Muscle of leg (tissue), 3 donors: ENCODE measurements at regions not wholly inside any gene's neighbourhood (a gene's known extent, or its start where the extent isn't known, plus 50 kb on each side); places are given as distances from the start of the nearest gene placed in this dataset.
"Not testable (repeated sequence)": the region's sequence is repeated elsewhere in the genome, so short reads cannot be mapped to it uniquely, and the experiment has no call there.

ENCODE experiments used
- DNase-seq: peaks from one replicate; pipeline ENCODE4 v3.0.0; 2013
- H3K27ac ChIP-seq: one replicate; pipeline ENCODE4 v1.5.1; 2013; ENCODE audit warnings: mild to moderate bottlenecking, low read length, control low read depth
- H3K27me3 ChIP-seq: one replicate; pipeline ENCODE4 v1.6.1; 2013; ENCODE audit warnings: low read length; ENCODE audit not compliant: control insufficient read depth, insufficient read depth
- H3K36me3 ChIP-seq: one replicate; pipeline ENCODE4 v1.6.1; 2013; ENCODE audit warnings: low read length; ENCODE audit not compliant: control insufficient read depth, insufficient read depth
- H3K4me1 ChIP-seq: one replicate; pipeline ENCODE4 v1.6.1; 2013; ENCODE audit warnings: low read length; ENCODE audit not compliant: control insufficient read depth, insufficient read depth
- H3K4me3 ChIP-seq: one replicate; pipeline ENCODE4 v1.5.1; 2013; ENCODE audit warnings: low read length, control low read depth
- H3K9me3 ChIP-seq: replicated peaks from 2 replicates; pipeline ENCODE4 v1.6.1; 2013; ENCODE audit warnings: low read depth, low read length; ENCODE audit not compliant: control insufficient read depth
- WGBS: methylation state at CpG from one replicate; pipeline ENCODE4 v1.1.5; 2013; ENCODE audit warnings: missing lambda C conversion rate; ENCODE audit not compliant: insufficient coverage; 5-methylcytosine and 5-hydroxymethylcytosine counted together

DNA sequence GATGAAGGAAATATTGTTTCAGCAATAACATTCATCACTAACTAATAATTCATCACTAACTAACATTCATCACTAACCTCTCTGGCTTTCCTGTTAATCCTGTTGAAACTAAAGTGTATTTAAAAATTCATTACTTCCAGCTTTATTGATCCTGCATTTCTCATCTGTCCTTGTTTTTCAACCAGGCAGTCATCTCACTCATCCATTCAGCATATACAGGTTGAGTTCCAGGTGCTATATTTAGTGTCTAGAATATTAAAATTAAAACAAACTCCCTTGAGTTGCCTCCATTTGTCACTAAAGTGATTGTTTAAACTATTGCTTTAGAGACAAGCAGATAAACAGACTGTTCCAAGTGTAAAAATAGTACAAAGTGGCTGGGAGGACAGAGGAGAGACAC is 58.1 kb downstream of the ATXN7L3B start:
- H3K36me3 ChIP-seq, result no peaks in the 10 kb centered on the region
- H3K27ac ChIP-seq, result no peak overlapping the region
- DNase-seq, result no peak
- H3K4me1 ChIP-seq, result no peaks in the 10 kb centered on the region
- H3K9me3 ChIP-seq, result no peaks in the 10 kb centered on the region
- no peak overlapping the region for H3K4me3 ChIP-seq
- no peaks in the 10 kb centered on the region for H3K27me3 ChIP-seq

DNA sequence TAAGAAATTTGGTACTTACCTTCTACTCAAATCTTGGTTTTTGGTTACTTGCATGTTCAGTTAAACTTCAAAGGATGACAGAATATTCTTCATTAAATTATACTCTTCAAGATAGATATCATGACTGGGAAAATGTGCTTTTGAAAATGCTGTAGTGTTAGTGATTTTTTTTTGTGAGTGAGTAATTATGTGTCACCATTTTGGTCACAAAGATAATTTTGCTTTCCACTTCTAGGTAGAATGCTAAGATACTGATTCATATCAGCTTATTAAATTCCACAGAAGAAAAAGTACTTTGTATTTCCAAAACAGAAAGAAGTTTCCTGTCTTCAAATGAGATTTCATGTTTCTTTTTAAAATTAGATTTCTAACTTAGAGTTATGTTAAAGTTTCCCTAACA is 61.2 kb downstream of the ATXN7L3B start:
- DNase-seq, result no peak
- Histone ChIP-seq H3K27me3 (no peaks in the 10 kb centered on the region), H3K27ac (no peak overlapping the region), H3K4me1 (no peaks in the 10 kb centered on the region), H3K9me3 (no peaks in the 10 kb centered on the region), H3K4me3 (no peak overlapping the region), H3K36me3 (no peaks in the 10 kb centered on the region)

DNA sequence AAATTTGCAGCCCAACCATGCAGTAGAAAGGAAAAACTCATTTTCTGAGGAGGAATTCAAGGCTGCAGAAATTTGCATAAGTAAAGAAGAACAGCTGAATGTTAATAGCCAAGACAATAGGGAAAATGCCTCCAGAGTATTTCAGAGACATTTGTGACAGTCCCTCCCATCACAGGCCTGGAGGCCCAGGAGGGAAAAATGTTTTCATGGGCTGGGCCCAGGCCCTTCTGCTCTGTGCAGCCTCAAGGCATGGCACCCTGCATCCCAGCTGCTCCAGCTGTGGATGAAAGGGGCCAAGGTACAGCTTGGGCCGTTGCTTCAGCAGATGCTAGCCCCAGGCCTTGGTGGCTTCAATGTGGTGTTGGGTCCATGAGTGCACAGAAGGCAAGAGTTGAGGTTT is 62.3 kb downstream of the ATXN7L3B start:
- Histone ChIP-seq H3K9me3 (no peaks in the 10 kb centered on the region), H3K27me3 (no peaks in the 10 kb centered on the region), H3K4me1 (no peaks in the 10 kb centered on the region), H3K36me3 (no peaks in the 10 kb centered on the region), H3K4me3 (no peak overlapping the region), H3K27ac (no peak overlapping the region)
- WGBS, result 31% methylated on average over 1 of the region's 1 CpG
- DNase-seq, result no peak

DNA sequence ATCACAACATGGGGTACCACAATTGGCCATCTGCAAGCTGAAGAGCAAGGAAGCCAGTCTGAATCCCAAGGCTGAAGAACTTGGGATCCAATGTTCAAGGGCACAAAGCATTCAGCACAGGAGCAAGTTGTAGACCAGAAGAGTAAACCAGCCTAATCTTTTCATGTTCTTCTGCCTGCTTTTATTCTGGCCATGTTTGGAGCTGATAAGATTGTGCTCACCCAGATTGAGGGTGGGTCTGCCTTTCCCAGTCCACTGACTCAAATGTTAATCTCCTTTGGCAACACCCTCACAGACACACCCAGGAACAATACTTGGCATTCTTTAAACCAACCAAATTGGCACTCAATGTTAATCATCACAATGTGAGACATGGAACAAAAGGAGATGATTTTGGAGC is 63.2 kb downstream of the ATXN7L3B start:
- DNase-seq, H3K36me3 ChIP-seq, H3K27me3 ChIP-seq, H3K4me3 ChIP-seq, H3K9me3 ChIP-seq, H3K27ac ChIP-seq, H3K4me1 ChIP-seq: not testable (repeated sequence)

DNA sequence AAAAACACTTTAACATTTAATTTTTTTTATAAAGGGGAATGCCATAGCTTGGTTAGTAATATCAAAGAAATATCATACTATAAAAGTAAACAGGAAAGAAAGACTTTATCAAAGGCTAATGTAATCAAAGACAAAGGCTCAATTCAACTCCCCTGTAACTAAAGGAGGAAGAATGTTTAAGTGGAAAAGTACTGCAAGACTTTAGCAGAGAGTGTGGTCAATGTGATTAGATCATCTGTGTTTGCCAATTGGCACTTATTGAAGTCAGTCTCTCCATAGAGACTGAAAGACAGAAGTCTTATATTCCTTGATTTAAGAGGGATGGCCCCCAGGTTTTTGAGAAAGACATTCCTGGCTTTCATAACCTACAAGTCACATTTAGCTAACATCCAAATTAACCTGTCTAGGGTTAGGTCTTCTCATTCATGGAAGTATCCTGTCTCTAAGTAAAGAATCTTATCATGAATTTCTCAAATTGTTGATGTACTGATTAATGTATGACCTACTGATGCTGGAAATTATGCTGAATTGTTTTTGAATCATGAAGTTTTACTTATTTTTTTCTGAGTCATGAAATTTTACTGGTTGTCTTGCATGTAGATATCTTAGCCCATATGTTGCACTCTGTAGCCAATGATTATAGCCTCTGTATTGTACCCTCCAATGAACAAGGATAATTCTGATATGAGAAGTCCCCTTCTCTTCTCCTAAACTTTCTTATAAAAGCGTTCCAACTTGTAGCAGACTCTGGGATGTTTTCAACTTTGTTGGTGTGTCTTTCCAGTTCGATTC is 65.4 kb downstream of the ATXN7L3B start:
- no CpG with 5 or more reads among the region's 2 CpGs for WGBS
- H3K27ac ChIP-seq, result no peak overlapping the region
- no peaks in the 10 kb centered on the region for H3K36me3 ChIP-seq
- DNase-seq, result no peak
- H3K9me3 ChIP-seq, result no peaks in the 10 kb centered on the region
- no peak overlapping the region for H3K4me3 ChIP-seq
- no peaks in the 10 kb centered on the region for H3K4me1 ChIP-seq
- no peaks in the 10 kb centered on the region for H3K27me3 ChIP-seq

DNA sequence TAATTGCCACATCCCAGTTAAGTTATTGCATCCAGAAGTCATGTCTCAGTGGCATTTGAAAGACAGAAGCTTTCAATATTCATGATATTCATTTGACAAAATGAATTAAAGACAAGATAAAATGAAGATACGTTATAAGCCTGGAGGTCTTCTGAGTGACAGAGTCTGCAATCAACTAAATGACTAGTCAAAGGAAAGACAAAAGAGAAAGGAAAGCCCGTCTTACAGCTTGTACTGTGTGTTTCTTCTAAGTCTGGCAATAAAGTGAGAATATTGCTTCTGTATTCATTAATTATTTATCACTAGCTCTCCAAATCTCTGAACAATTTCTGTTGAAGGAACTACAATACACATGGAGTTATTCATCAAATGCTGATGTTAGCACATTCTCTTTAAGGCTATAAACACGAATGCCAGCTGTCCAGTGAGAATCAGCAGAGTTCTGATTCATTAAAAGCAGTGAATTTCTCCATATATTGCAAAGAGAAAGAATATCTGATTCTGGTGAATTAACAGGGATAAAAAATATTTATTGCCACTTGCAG is 70.7 kb downstream of the ATXN7L3B start:
- DNase-seq, result no peak
- Histone ChIP-seq H3K27ac (no peak overlapping the region), H3K36me3 (no peaks in the 10 kb centered on the region), H3K4me3 (no peak overlapping the region), H3K27me3 (no peaks in the 10 kb centered on the region), H3K4me1 (no peaks in the 10 kb centered on the region), H3K9me3 (no peaks in the 10 kb centered on the region)
- 80% methylated on average over 1 of the region's 3 CpGs for WGBS

DNA sequence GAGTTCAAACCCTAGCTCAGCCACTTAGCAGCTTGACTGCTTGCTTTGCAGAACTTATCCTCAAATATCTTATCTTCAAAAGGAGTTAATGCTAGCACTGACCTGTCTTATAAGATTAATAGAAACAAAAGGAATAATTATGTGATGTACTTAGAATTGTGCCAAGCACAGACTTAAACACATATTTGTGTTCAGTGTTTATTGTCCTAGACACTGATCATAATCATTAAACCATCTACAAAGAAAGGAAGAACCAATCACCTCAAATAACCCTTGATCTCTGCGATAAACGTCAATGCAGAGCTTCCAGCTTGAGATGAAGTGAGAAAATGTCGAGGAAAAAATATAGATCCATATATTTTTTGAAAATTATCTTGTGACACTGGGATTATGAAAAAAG is 73.1 kb downstream of the ATXN7L3B start:
- Histone ChIP-seq H3K36me3 (no peaks in the 10 kb centered on the region), H3K27ac (no peak overlapping the region), H3K4me1 (no peaks in the 10 kb centered on the region), H3K9me3 (no peaks in the 10 kb centered on the region), H3K4me3 (no peak overlapping the region), H3K27me3 (no peaks in the 10 kb centered on the region)
- no peak for DNase-seq
- no CpG with 5 or more reads among the region's 3 CpGs for WGBS

DNA sequence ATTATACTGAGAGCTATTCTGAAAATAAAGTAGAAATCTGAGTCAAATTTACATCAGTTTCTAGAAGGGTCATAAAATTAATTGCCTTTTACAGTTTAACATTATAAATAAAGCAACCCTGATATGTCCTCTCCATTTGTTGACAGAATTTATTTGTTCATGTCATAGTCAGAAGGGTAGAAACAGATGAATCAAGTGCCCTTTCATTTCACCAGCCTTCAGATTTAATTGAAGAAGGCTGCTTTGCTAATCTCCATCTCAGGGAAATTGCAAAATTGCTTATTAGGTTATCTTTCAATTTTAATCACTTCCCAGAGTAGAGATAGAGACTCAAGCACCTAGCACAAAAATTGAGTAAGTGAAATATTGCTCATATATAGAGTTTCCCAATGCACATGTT is 76.8 kb downstream of the ATXN7L3B start:
- Histone ChIP-seq H3K4me1 (no peaks in the 10 kb centered on the region), H3K9me3 (no peaks in the 10 kb centered on the region), H3K4me3 (no peak overlapping the region), H3K36me3 (no peaks in the 10 kb centered on the region), H3K27me3 (no peaks in the 10 kb centered on the region), H3K27ac (no peak overlapping the region)
- DNase-seq, result no peak

DNA sequence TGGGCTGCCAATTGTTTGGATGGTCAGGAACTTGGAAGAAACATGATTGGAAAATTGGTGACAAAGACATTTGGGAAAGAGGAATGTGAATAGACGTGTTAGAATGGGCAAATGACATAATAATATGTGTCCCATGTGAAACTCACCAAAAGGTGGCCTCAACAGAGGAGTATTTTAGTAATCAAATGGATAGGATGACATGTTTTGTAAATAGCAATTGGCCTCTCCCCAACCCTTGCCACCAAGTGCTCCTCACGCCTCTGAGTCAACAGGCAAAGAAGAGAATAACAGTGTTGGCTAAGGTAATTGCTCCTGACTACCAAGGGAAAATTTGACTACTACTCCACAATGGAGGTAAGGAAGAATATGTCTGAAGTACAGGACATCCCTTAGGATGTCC is 81.4 kb downstream of the ATXN7L3B start:
- Histone ChIP-seq H3K4me3 (no peak overlapping the region), H3K36me3 (no peaks in the 10 kb centered on the region), H3K9me3 (no peaks in the 10 kb centered on the region), H3K27me3 (no peaks in the 10 kb centered on the region), H3K4me1 (no peaks in the 10 kb centered on the region), H3K27ac (no peak overlapping the region)
- WGBS, result 30% methylated on average over 1 of the region's 2 CpGs
- no peak for DNase-seq

DNA sequence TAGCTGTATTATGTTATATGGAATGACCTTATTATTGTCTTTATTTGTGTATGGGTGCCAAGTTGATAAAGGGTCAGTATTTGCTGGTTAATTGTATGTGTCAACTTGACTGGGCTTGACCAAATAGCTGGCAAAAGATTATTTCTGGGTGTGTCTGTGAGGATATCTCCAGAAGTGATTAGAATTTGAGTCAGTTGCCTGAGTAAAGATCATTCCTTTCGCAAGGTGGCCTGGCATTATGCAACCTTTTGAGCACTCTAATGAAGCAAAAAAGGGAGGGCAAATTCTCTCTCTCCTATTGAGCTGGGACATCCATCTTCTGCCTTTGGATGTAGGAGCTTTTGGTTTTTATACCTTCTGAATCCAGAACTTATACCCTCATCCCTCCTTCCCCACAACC is 82.2 kb downstream of the ATXN7L3B start:
- no peak for DNase-seq
- Histone ChIP-seq H3K4me1 (no peaks in the 10 kb centered on the region), H3K4me3 (no peak overlapping the region), H3K9me3 (no peaks in the 10 kb centered on the region), H3K27ac (no peak overlapping the region), H3K36me3 (no peaks in the 10 kb centered on the region), H3K27me3 (no peaks in the 10 kb centered on the region)
- WGBS, result no CpG with 5 or more reads among the region's 1 CpG

DNA sequence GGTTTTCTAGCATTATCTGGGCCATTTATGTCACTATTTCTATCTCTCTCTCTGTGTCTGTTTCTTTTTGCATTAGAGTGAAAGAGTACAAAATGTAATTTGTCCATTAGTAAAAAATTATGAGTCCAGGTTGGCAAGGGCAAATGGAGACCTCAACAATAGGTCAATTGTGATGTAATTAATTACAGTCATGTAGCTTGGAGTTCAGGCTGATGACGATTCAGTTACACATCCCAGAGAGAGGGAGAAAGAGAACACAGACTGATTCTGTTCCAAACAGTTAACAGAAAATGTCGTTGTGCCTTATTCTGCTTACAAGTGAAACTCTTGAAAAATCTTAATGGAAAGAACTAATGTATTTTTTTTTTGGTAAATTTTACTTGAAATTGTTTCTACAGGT is 83.3 kb downstream of the ATXN7L3B start:
- Histone ChIP-seq H3K9me3 (no peaks in the 10 kb centered on the region), H3K4me3 (no peak overlapping the region), H3K36me3 (no peaks in the 10 kb centered on the region), H3K4me1 (no peaks in the 10 kb centered on the region), H3K27ac (no peak overlapping the region), H3K27me3 (no peaks in the 10 kb centered on the region)
- peak; percentile 1 for DNase-seq
- 40% methylated on average over 2 of the region's 2 CpGs for whole genome bisulfite sequencing
